Upper lobe of left lung (tissue), 4 donors: ENCODE measurements at regions not wholly inside any gene's neighbourhood (a gene's known extent, or its start where the extent isn't known, plus 50 kb on each side); places are given as distances from the start of the nearest gene placed in this dataset.

ENCODE experiments used
- EP300 ChIP-seq, 4 donors: sonication (generic); formaldehyde crosslinking; IDR thresholded peaks; one replicate each; pipeline ENCODE4 v1.5.1; 2017; ENCODE audit warnings: antibody characterized with exemption in 4 of 4, control low read depth in 2 of 4
- TF ChIP-seq, protein P1 (sequence below), 6 experiments: fragments of 450-650 bp in 4 of 6; fragments of 200-600 bp in 2 of 6; sonication (generic) in 2 of 6; IDR thresholded peaks; one replicate each; pipeline ENCODE4 v1.5.1; 2016 to 2019; ENCODE audit warnings: antibody characterized with exemption in 6 of 6

DNA sequence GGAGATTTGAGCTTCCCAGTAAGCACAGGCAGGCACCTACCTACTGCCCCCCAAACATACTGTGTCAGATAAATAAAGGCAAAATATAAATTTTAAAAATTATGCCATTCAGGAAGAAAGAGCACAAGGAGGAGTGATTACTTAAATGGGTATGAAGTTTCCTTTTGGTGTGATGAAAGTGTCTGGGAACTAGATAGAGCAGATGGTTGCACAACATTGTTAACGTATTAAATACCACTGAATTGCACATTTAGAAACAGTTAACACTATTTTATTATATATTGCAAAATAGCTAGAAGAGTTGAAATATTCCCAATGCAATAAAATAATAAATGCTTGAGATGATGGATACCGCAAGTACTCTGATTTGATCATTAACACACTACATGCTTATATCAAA, 374.7 kb upstream of the FGF13 start:
- TF ChIP-seq, protein P1, sequence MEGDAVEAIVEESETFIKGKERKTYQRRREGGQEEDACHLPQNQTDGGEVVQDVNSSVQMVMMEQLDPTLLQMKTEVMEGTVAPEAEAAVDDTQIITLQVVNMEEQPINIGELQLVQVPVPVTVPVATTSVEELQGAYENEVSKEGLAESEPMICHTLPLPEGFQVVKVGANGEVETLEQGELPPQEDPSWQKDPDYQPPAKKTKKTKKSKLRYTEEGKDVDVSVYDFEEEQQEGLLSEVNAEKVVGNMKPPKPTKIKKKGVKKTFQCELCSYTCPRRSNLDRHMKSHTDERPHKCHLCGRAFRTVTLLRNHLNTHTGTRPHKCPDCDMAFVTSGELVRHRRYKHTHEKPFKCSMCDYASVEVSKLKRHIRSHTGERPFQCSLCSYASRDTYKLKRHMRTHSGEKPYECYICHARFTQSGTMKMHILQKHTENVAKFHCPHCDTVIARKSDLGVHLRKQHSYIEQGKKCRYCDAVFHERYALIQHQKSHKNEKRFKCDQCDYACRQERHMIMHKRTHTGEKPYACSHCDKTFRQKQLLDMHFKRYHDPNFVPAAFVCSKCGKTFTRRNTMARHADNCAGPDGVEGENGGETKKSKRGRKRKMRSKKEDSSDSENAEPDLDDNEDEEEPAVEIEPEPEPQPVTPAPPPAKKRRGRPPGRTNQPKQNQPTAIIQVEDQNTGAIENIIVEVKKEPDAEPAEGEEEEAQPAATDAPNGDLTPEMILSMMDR (IDR thresholded peaks at IDR 0.05): no peak
- no peak for TF ChIP-seq EP300 (IDR thresholded peaks at IDR 0.05)
